OCI-LY7 (cell line): ENCODE measurements at regions not wholly inside any gene's neighbourhood (a gene's known extent, or its start where the extent isn't known, plus 50 kb on each side); places are given as distances from the start of the nearest gene placed in this dataset.

Experiments used
- BruUV-seq: library from RNA; stranded (reverse); fragments of 400-500 nt; replicated peaks from 2 replicates; lab custom pipeline; 2021; lab: Mats Ljungman, UMichigan
- CTCF ChIA-PET: fragments of 300-600 bp; sonication (Branson Sonifier 250); formaldehyde crosslinking; loops from one replicate; lab custom pipeline; 2022; ENCODE audit warnings: antibody characterized with exemption; ENCODE audit not compliant: unreplicated experiment; lab: Charles Lee
- POLR2A ChIA-PET: fragments of 300-600 bp; sonication (Branson Sonifier 250); formaldehyde crosslinking; loops from one replicate; lab custom pipeline; 2022; ENCODE audit warnings: antibody characterized with exemption; lab: Charles Lee
- DNase-seq: peaks from one replicate; pipeline ENCODE4 v3.0.0-alpha.2; 2015; ENCODE audit warnings: low spot score
- H2AFZ ChIP-seq: fragments of 200-600 bp; sonication (generic), shearing (Covaris generic); 2 replicates; pipeline ENCODE4 v1.6.1; 2014; ENCODE audit warnings: mild to moderate bottlenecking, antibody characterized with exemption, low read length, moderate library complexity
- H3K27ac ChIP-seq: fragments of 200-600 bp; sonication (generic); 2 replicates; pipeline ENCODE4 v1.5.1; 2014; ENCODE audit warnings: mixed run types, low read depth, mild to moderate bottlenecking, moderate library complexity, low read length, inconsistent platforms; ENCODE audit not compliant: poor library complexity, severe bottlenecking
- H3K36me3 ChIP-seq: fragments of 200-600 bp; sonication (generic); 2 replicates; pipeline ENCODE4 v1.6.1; 2014; ENCODE audit warnings: mild to moderate bottlenecking, antibody characterized with exemption, low read length, moderate library complexity, mixed read lengths; ENCODE audit not compliant: insufficient read depth
- H3K4me1 ChIP-seq: fragments of 200-600 bp; sonication (generic); 2 replicates; pipeline ENCODE4 v1.5.1; 2014; ENCODE audit warnings: mild to moderate bottlenecking, low read length; ENCODE audit not compliant: insufficient read depth, poor library complexity, severe bottlenecking
- H3K4me2 ChIP-seq: fragments of 200-600 bp; sonication (generic); 2 replicates; pipeline ENCODE4 v1.6.1; 2014; ENCODE audit warnings: mild to moderate bottlenecking, low read length
- H3K4me3 ChIP-seq: fragments of 200-600 bp; sonication (generic); 2 replicates; pipeline ENCODE4 v1.5.1; 2014; ENCODE audit warnings: mild to moderate bottlenecking, low read depth, low read length; ENCODE audit not compliant: poor library complexity, severe bottlenecking
- H3K79me2 ChIP-seq: fragments of 200-600 bp; sonication (generic); 2 replicates; pipeline ENCODE4 v1.6.1; 2016; ENCODE audit warnings: low read depth, mild to moderate bottlenecking, low read length, moderate library complexity, mixed read lengths; ENCODE audit not compliant: insufficient read depth
- H3K9me2 ChIP-seq: fragments of 200-600 bp; sonication (generic); 2 replicates; pipeline ENCODE4 v1.6.1; 2016; ENCODE audit warnings: mild to moderate bottlenecking, low read length, mixed read lengths; ENCODE audit not compliant: insufficient read depth
- H3K9me3 ChIP-seq: fragments of 200-600 bp; sonication (generic); 2 replicates; pipeline ENCODE4 v1.6.1; 2014; ENCODE audit warnings: mild to moderate bottlenecking, mixed run types, low read length, mixed read lengths
- H4K20me1 ChIP-seq: fragments of 200-600 bp; sonication (generic); 2 replicates; pipeline ENCODE4 v1.6.1; 2014; ENCODE audit warnings: mild to moderate bottlenecking, antibody characterized with exemption, low read length, moderate library complexity, mixed read lengths; ENCODE audit not compliant: insufficient read depth
- EZH2phosphoT487 ChIP-seq: fragments of 200-600 bp; sonication (generic); IDR thresholded peaks from 2 replicates; pipeline ENCODE4 v1.6.1; 2018; ENCODE audit warnings: low read depth, borderline replicate concordance, mild to moderate bottlenecking, mixed run types, antibody characterized with exemption, low read length, moderate library complexity, mixed read lengths
- intact Hi-C: fragments of 100-400 bp; cut with micrococcal nuclease; formaldehyde crosslinking; loops from one replicate; pipeline ENCODE4 v1.10.0; 2022; ENCODE audit not compliant: unreplicated experiment
- TF ChIP-seq, protein P1 (sequence below): fragments of 200-600 bp; sonication (generic); conservative IDR thresholded peaks from 2 replicates; pipeline ENCODE4 v1.5.1; 2014; ENCODE audit warnings: mild to moderate bottlenecking, antibody characterized with exemption, low read length, moderate library complexity, mixed read lengths

DNA sequence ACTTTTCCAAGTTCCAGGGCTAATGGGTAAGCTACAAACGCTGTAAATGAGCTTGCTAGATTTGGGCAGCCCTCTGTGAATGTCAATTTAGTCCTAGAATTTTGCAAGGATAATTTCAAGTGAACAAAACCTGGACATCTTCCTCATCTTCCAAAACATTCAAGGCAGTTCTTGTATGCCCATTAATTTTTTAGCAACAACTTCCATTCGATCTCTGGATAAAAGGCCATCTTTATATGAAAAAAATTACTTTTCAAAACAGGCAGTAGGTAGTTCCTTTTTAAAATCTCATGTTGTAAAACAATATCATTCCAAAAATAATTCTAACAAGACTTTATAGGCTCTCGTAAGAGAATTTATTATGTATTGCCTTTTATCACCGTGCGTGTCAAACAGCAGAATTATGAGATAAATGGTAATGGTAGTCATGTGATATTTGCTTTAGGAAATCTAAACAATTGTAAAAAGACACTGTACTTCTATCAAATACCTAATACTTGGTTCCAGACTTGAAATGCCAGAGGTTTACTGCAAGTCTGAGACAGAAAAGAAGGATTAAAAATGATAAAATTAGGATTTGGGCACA, 143.7 kb upstream of the NRP1 start:
- Histone ChIP-seq H4K20me1 (no peaks in the 10 kb centered on the region), H2AFZ (no peak overlapping the region), H3K27ac (no peak overlapping the region), H3K9me3 (no peaks in the 10 kb centered on the region), H3K9me2 (no peaks in the 10 kb centered on the region), H3K4me3 (no peak overlapping the region), H3K79me2 (no peaks in the 10 kb centered on the region), H3K4me1 (no peaks in the 10 kb centered on the region), H3K36me3 (no peaks in the 10 kb centered on the region), H3K4me2 (no peak overlapping the region)
- DNase-seq = no peak
- CTCF ChIA-PET = no interaction called here
- TF ChIP-seq EZH2phosphoT487 = no peak
- TF ChIP-seq, protein P1, sequence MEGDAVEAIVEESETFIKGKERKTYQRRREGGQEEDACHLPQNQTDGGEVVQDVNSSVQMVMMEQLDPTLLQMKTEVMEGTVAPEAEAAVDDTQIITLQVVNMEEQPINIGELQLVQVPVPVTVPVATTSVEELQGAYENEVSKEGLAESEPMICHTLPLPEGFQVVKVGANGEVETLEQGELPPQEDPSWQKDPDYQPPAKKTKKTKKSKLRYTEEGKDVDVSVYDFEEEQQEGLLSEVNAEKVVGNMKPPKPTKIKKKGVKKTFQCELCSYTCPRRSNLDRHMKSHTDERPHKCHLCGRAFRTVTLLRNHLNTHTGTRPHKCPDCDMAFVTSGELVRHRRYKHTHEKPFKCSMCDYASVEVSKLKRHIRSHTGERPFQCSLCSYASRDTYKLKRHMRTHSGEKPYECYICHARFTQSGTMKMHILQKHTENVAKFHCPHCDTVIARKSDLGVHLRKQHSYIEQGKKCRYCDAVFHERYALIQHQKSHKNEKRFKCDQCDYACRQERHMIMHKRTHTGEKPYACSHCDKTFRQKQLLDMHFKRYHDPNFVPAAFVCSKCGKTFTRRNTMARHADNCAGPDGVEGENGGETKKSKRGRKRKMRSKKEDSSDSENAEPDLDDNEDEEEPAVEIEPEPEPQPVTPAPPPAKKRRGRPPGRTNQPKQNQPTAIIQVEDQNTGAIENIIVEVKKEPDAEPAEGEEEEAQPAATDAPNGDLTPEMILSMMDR = no peak
- intact Hi-C loops = no loop called here
- BruUV-seq = no TSS peak
- POLR2A ChIA-PET = no interaction called here

DNA sequence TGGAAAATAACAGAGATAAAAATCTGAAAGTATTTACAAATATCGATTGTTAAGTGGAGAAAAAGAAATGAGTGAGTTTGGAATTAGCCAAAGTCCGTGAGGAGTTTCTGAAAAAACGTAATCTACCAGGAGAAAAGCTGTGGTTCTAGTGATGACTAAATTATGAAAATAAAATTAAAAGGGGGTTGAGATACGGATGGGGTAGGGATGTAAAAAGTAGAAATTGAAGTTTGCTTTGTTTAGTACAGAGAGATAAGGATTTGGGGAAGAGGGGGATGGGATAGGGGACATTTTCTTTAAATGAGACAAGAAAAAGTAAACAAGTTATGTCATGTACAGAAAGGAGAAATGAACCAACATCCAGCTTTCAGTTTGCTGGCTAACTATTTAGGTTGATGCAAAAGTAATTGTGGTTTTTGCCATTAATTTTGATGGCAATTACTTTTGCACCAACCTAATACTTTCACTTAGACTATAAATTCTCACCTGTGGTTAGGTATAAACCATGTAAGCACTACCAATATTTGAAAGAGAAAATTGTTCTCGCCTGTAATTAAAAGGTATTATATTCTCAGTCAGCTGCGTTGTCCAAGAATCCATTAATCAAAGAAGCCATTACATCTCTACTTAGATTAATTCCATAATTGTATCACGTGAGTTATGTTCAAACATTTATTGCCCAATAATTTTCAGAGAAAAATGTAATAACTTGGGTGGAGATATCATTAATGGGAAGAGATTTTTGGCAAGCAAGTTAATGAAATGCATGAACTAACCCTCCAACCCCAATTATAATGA, 143.0 kb upstream of the NRP1 start:
- DNase-seq = no peak
- Histone ChIP-seq H3K9me2 (no peaks in the 10 kb centered on the region), H3K79me2 (no peaks in the 10 kb centered on the region), H3K27ac (no peak overlapping the region), H3K4me3 (no peak overlapping the region), H3K36me3 (no peaks in the 10 kb centered on the region), H3K9me3 (no peaks in the 10 kb centered on the region), H3K4me1 (no peaks in the 10 kb centered on the region), H4K20me1 (no peaks in the 10 kb centered on the region), H3K4me2 (no peak overlapping the region), H2AFZ (no peak overlapping the region)
- TF ChIP-seq, protein P1 = no peak
- TF ChIP-seq EZH2phosphoT487 = no peak
- POLR2A ChIA-PET = no interaction called here
- BruUV-seq = no TSS peak
- intact Hi-C loops = no loop called here
- CTCF ChIA-PET = no interaction called here

DNA sequence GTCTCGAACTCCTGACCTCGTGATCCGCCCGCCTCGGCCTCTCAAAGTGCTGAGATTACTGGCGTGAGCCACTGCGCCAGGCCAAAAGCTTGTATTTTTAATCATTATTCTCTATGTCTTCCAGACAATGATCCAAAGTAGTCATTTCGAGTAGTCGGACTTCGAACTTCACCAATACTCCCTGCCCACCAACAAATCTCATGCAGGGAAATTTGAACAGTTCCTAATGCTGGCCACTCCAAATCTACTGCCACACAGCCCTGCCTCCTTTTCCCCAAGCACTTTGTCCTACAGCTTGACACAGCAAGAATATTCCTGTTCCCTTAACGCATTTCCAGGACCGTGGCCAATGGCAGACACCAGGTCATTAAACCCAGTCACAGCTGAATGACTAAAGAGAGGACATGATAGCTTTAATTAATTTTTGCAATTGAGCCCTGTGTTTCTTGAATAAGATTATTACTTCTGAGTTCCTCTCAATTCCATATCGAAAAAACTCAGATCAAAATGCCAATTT, 142.3 kb upstream of the NRP1 start:
- H3K79me2 ChIP-seq = no peaks in the 10 kb centered on the region
- DNase-seq = no peak
- H4K20me1 ChIP-seq = no peaks in the 10 kb centered on the region
- ChIA-PET POLR2A (no interaction called here), CTCF (no interaction called here)
- H3K4me2 ChIP-seq = no peak overlapping the region
- H3K9me3 ChIP-seq = no peaks in the 10 kb centered on the region
- TF ChIP-seq, protein P1 = no peak
- no peak for TF ChIP-seq EZH2phosphoT487
- no peak overlapping the region for H3K27ac ChIP-seq
- no peak overlapping the region for H2AFZ ChIP-seq
- no peaks in the 10 kb centered on the region for H3K4me1 ChIP-seq
- no peak overlapping the region for H3K4me3 ChIP-seq
- intact Hi-C loops = no loop called here
- no peaks in the 10 kb centered on the region for H3K36me3 ChIP-seq
- no peaks in the 10 kb centered on the region for H3K9me2 ChIP-seq
- no TSS peak for BruUV-seq
